ENCODE measurements at regions not wholly inside any gene's neighbourhood (a gene's known extent, or its start where the extent isn't known, plus 50 kb on each side); places are given as distances from the start of the nearest gene placed in this dataset.

DNA sequence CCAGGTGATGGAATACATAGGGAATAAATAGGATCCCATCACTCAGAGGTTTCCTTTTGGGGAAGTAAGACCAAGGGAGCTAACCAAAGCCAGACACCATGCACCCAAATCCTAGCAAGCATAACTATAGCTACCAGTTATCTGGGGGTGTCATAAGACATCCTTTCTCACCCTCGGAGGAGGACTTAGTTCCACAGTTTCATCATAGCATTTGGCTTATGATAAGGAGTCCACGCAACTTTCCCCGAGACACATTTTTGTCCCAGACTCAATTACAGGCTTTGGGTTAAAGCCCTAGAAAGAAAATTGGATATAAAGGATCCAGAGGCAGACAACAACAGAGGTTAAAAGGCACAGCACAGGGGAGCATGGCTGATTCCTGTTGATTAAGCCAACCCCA, 442.9 kb downstream of the HTR7 start:
- Histone ChIP-seq H3K27me3 (no peaks in the 10 kb centered on the region), H3K4me3 (no peak overlapping the region), H3K9me3 (peaks cover 0 to 18% (median 4%) of the 10 kb centered on the region in 12 donors), H3K4me1 (no peaks in the 10 kb centered on the region), H3K36me3 (no peaks in the 10 kb centered on the region), H3K27ac (no peak overlapping the region)
- TF ChIP-seq, protein P1, sequence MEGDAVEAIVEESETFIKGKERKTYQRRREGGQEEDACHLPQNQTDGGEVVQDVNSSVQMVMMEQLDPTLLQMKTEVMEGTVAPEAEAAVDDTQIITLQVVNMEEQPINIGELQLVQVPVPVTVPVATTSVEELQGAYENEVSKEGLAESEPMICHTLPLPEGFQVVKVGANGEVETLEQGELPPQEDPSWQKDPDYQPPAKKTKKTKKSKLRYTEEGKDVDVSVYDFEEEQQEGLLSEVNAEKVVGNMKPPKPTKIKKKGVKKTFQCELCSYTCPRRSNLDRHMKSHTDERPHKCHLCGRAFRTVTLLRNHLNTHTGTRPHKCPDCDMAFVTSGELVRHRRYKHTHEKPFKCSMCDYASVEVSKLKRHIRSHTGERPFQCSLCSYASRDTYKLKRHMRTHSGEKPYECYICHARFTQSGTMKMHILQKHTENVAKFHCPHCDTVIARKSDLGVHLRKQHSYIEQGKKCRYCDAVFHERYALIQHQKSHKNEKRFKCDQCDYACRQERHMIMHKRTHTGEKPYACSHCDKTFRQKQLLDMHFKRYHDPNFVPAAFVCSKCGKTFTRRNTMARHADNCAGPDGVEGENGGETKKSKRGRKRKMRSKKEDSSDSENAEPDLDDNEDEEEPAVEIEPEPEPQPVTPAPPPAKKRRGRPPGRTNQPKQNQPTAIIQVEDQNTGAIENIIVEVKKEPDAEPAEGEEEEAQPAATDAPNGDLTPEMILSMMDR (IDR thresholded peaks at IDR 0.05): no peak
- TF ChIP-seq POLR2A (IDR thresholded peaks at IDR 0.05): no peak
- DNase-seq (no peak), ATAC-seq (no peak)
- 56 to 74% (median 72%) methylated on average over 3 of the region's 3 CpGs for WGBS, 4 donors
- intact Hi-C loops (cut with DNase I): no loop called here

DNA sequence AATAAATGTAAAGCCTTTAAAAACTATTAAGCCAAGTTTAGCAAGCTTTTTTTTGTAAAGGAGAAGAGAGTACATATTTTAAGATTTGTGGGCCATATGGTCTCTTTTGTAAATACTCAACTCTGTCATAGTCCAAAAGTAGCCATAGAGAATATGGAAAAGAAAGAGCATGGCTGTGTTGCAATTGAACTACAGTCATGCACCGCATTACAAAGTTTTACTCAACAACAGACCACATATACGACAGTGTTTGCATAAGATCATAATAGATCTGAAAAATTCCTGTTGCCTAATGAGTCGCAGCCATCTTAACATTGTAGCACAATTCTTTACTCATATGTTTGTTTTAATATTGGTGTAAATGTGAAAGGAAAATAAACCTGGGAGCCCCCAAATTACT, 440.8 kb downstream of the HTR7 start:
- Histone ChIP-seq H3K36me3 (no peaks in the 10 kb centered on the region), H3K4me1 (no peaks in the 10 kb centered on the region), H3K4me3 (no peak overlapping the region), H3K9me3 (no peaks in the 10 kb centered on the region), H3K27me3 (no peaks in the 10 kb centered on the region), H3K27ac (no peak overlapping the region)
- DNase-seq: no peak
- WGBS, 4 donors: 56 to 63% (median 57%) methylated on average over 3 of the region's 3 CpGs
- intact Hi-C loops (cut with DNase I): no loop called here
- TF ChIP-seq, protein P1 (IDR thresholded peaks at IDR 0.05): no peak
- TF ChIP-seq POLR2A (IDR thresholded peaks at IDR 0.05): no peak
- ATAC-seq: no peak

DNA sequence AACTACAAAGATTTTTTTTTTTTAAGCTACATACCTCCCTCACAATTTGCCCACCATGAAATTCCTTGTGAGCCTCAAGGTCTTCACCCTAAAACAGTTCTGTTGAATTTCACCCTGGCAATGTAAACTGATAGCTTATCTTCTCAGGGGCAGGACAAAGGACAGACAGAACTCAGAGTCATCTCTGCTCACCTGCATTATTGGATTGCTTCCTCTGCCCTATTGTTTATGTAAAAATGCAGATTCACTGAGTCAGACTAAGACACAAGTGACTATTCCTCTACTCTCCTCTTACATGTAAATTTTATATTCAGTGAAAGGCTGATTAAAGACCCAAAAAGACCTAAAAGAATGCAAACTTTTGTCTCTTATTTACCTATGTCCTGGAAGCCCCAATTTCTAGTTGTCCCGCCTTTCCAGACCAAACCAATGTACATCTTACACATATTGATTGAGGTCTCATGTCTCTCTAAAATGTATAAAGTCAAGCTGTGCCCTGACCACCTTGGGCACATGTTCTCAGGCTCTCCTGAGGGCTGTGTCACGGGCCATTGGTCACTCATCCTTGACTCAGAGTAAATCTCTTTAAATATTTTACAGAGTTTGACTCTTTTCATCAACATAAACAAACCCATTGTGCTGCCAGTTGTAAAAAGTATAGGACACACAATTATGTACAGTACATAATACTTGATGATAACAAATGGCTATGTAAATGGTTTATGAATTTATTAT, 440.2 kb downstream of the HTR7 start:
- ATAC-seq (no peak), DNase-seq (no peak)
- H3K4me3 ChIP-seq: no peak overlapping the region
- intact Hi-C loops (cut with DNase I): no loop called here
- H3K4me1 ChIP-seq: no peaks in the 10 kb centered on the region
- H3K36me3 ChIP-seq: no peaks in the 10 kb centered on the region
- H3K27me3 ChIP-seq: no peaks in the 10 kb centered on the region
- WGBS, 4 donors: 62 to 81% (median 77%) methylated on average over 2 of the region's 2 CpGs
- H3K27ac ChIP-seq: no peak overlapping the region
- TF ChIP-seq, protein P1 (IDR thresholded peaks at IDR 0.05): no peak
- no peak for TF ChIP-seq POLR2A (IDR thresholded peaks at IDR 0.05)
- H3K9me3 ChIP-seq: peaks cover 0 to under 1% (median 0%) of the 10 kb centered on the region in 12 donors

DNA sequence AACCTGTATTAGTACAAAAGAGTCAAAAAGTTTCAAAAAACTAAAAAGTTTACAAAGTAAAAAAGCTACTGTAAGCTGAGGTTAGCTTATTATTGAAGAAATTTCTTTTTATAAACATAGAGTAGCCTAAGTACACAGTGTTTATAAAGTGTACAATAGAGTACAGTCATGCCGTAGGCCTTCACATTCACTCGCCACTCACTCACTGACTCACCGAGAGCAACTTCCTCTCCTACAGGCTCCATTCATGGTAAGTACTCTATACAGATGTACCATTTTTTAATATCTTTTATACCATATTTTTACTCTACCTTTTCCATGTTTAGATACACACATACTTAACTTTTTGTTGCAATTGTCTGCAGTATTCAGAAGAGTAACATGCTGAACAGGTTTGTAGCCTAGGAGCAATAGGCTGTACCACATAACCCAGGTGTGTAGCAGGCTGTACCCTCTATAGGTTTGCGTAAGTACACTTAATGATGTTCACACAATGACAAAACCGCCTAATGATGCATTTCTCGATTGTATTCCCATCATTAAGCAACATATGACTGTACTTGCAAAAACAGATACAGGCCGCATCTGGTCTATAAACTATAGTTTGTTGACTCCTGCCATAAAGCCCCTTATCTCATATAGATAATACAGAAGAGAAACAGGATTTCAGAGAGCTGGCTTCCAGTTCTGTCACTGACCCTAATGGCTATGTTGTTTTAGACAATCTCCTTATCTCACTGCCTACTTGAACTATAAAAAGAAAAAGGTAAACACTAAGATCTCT, 438.8 kb downstream of the HTR7 start:
- TF ChIP-seq POLR2A (IDR thresholded peaks at IDR 0.05): no peak
- TF ChIP-seq, protein P1 (IDR thresholded peaks at IDR 0.05): no peak
- ATAC-seq (no peak), DNase-seq (no peak)
- no peaks in the 10 kb centered on the region for H3K27me3 ChIP-seq
- WGBS, 4 donors: 69 to 77% (median 72%) methylated on average over 7 of the region's 7 CpGs
- H3K4me3 ChIP-seq: no peak overlapping the region
- no peaks in the 10 kb centered on the region for H3K4me1 ChIP-seq
- no peak overlapping the region for H3K27ac ChIP-seq
- peaks cover 0 to 6% (median 0%) of the 10 kb centered on the region in 12 donors for H3K9me3 ChIP-seq
- H3K36me3 ChIP-seq: no peaks in the 10 kb centered on the region
- intact Hi-C loops (cut with DNase I): no loop called here

All from heart left ventricle (tissue), 16 donors.